Lower leg skin (tissue), 4 donors: ENCODE measurements at regions not wholly inside any gene's neighbourhood (a gene's known extent, or its start where the extent isn't known, plus 50 kb on each side); places are given as distances from the start of the nearest gene placed in this dataset.

Experiments used
- DNase-seq, 2 donors: peaks; one replicate each; pipeline ENCODE4 v3.0.0-alpha.2; 2019; ENCODE audit warnings: low spot score in 2 of 2
- H3K4me3 ChIP-seq: fragments of 200-600 bp; sonication (generic); 2 replicates; pipeline ENCODE4 v1.5.1; 2017; ENCODE audit warnings: mild to moderate bottlenecking, low read depth; ENCODE audit not compliant: poor library complexity, severe bottlenecking
- POLR2A ChIP-seq, 2 donors: fragments of 450-650 bp; IDR thresholded peaks; one replicate each; pipeline ENCODE4 v1.6.1; 2016 to 2017; ENCODE audit warnings: antibody characterized with exemption in 2 of 2, mild to moderate bottlenecking in 1 of 2, moderate library complexity in 1 of 2
- WGBS, 2 donors: methylation state at CpG; one replicate each; pipeline ENCODE4 v1.1.5; 2018; 5-methylcytosine and 5-hydroxymethylcytosine counted together
- intact Hi-C: fragments of 100-400 bp; cut with DNase I; formaldehyde crosslinking; loops from one replicate; pipeline ENCODE4 v1.15.0; 2023; ENCODE audit warnings: low total_unique reads
- TF ChIP-seq, protein P1 (sequence below), 3 donors: fragments of 450-650 bp; IDR thresholded peaks; one replicate each; pipeline ENCODE4 v1.5.1; 2016; ENCODE audit warnings: antibody characterized with exemption in 3 of 3, mild to moderate bottlenecking in 3 of 3, moderate library complexity in 2 of 3

DNA sequence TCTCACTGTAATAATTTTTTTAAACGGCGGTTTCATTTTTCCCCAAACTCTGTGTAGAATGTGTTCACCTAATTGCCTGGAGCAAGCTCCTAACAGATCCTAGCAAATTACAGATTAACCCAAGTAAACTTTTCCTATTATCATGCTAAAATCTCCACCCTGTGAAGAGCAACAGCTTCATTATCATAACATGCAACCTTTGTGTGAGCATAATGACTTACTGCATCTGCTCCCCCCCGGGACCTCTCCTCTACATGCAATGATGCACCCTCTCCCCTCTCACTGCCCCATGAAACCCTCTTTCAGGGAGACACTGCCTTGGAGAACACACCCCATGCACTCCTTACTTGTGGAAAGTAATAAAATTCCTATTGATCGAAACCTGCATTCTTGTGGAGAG is 717.0 kb upstream of the TMPRSS15 start:
- WGBS, 2 donors: 79 to 93% methylated on average over 4 of the region's 4 CpGs
- H3K4me3 ChIP-seq: no peak overlapping the region
- no peak for DNase-seq
- intact Hi-C loops: no loop called here
- no peak for TF ChIP-seq POLR2A (IDR thresholded peaks at IDR 0.05)
- TF ChIP-seq, protein P1, sequence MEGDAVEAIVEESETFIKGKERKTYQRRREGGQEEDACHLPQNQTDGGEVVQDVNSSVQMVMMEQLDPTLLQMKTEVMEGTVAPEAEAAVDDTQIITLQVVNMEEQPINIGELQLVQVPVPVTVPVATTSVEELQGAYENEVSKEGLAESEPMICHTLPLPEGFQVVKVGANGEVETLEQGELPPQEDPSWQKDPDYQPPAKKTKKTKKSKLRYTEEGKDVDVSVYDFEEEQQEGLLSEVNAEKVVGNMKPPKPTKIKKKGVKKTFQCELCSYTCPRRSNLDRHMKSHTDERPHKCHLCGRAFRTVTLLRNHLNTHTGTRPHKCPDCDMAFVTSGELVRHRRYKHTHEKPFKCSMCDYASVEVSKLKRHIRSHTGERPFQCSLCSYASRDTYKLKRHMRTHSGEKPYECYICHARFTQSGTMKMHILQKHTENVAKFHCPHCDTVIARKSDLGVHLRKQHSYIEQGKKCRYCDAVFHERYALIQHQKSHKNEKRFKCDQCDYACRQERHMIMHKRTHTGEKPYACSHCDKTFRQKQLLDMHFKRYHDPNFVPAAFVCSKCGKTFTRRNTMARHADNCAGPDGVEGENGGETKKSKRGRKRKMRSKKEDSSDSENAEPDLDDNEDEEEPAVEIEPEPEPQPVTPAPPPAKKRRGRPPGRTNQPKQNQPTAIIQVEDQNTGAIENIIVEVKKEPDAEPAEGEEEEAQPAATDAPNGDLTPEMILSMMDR (IDR thresholded peaks at IDR 0.05): no peak

DNA sequence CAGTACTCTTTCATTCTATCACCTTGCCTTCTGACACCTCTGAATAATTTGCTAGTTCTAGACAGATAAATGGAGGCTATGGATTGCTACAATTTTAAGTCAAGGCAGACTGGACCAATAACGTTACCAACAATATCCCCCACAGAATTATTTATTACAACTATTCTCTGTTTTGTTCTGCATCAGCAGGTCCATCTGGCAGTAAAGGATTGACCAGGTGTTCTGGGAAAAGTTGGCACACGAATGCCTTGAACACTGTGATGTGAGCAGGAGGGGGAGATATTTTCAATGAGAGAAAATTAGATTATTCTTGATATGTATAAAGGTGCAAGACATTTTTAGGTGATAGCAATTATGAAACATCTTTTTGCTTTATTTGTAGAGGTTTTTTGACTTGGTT is 718.8 kb upstream of the TMPRSS15 start:
- WGBS, 2 donors: 53 to 74% methylated on average over 2 of the region's 2 CpGs
- no peak for DNase-seq
- H3K4me3 ChIP-seq: no peak overlapping the region
- TF ChIP-seq POLR2A (IDR thresholded peaks at IDR 0.05): no peak
- TF ChIP-seq, protein P1 (IDR thresholded peaks at IDR 0.05): no peak
- intact Hi-C loops: no loop called here

DNA sequence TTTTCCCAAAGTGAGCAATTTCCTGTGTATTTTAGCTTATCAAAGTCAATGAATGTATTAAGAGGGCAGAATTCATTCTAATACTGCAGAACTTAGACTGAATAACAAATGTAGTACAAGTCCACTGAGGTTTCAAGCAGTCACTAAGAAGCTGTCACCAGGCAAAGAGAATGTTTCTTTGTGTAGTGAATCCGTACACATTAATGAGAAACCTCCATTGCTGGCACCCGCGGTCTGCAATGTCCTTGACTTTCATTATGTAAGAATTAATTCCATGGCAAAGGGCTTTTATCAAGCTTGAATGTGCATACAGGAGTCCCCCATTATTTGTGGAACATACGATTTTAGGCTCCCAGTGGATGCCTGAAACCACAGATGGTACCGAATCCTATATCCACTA is 719.5 kb upstream of the TMPRSS15 start:
- intact Hi-C loops: no loop called here
- TF ChIP-seq POLR2A (IDR thresholded peaks at IDR 0.05): no peak
- TF ChIP-seq, protein P1 (IDR thresholded peaks at IDR 0.05): no peak
- 84 to 91% methylated on average over 5 of the region's 5 CpGs for WGBS, 2 donors
- H3K4me3 ChIP-seq: no peak overlapping the region
- no peak for DNase-seq

DNA sequence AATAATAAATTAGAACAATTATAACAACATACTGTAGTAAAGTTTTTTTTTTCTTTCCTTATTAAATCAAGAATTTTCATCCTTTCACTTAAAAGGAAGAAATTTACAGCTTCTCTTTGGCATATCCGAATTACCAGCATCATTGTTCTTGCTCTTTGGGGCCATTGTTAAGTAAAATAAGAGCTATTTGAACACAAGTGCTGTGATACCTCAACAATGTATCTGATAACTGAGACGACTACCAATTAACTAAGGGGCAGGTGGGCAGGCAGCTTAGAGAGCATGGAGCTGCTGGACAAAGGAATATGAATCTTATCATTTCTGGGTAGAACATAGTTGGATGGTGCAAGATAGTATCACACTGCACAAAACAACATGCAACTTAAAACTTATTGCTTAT is 719.9 kb upstream of the TMPRSS15 start:
- intact Hi-C loops: no loop called here
- TF ChIP-seq POLR2A (IDR thresholded peaks at IDR 0.05): no peak
- TF ChIP-seq, protein P1 (IDR thresholded peaks at IDR 0.05): no peak
- WGBS, 2 donors: 83 to 93% methylated on average over 2 of the region's 2 CpGs
- no peak overlapping the region for H3K4me3 ChIP-seq
- no peak for DNase-seq

DNA sequence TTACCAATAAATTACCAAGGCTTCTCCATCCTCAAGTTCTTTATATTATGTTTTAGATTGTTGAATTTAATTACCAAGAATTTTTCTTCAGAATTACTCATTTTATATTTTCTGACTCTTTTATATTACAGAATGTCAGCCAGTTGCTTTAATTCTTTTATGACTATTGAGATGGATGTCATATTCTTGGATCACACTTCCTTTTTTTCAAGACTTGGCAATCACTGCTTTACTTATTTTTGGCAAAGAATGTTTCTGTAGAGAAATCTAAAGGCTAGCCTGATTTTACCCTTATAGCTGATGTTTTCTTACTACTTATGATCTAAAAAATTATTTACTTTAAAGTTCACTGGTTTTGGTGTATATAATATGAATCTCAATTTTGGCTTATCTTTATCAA is 721.1 kb upstream of the TMPRSS15 start:
- no peak for DNase-seq
- no peak overlapping the region for H3K4me3 ChIP-seq
- intact Hi-C loops: no loop called here
- TF ChIP-seq POLR2A (IDR thresholded peaks at IDR 0.05): no peak
- TF ChIP-seq, protein P1 (IDR thresholded peaks at IDR 0.05): no peak

DNA sequence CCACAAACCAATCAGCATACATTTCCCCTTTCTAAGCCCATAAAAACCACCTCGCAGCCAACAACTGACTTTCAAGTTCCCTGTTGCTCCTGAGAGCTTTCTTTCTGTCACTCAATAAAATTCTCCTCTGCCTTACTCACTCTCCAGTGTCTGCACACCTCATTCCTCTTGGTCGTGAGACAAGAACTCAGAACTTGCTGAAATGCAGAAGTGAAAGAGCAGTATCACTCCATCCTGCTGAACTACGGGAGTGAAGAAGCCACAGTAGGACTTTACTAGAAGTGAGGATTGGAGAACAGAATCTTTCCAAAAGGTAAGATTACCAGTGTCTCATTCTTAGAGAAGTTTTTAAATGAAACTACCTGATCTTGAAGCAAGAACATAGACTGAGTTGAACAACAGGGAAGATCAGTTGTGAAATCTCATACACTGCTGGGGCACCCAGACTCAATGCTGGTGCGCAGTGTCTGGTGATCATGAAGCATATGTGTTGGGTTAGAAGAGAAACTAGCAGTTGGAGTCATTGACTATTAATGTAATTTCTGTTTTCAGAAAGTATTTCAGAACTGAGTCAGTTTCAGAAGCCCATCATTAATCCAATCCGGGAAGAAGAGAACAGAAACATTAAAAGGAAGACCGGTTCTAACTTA is 726.9 kb upstream of the TMPRSS15 start:
- no peak for DNase-seq
- no peak overlapping the region for H3K4me3 ChIP-seq
- 59 to 71% methylated on average over 6 of the region's 6 CpGs for WGBS, 2 donors
- intact Hi-C loops: no loop called here
- TF ChIP-seq POLR2A (IDR thresholded peaks at IDR 0.05): no peak
- TF ChIP-seq, protein P1 (IDR thresholded peaks at IDR 0.05): no peak
